ENCODE measurements at regions not wholly inside any gene's neighbourhood (a gene's known extent, or its start where the extent isn't known, plus 50 kb on each side); places are given as distances from the start of the nearest gene placed in this dataset.

- Histone ChIP-seq H3K9me3 (ENCODE audit: control insufficient read depth, low read depth, low read length) (no peaks in the 10 kb centered on the region), H3K4me3 (ENCODE audit: control insufficient read depth in 2 of 3, extremely low read depth in 1 of 3, insufficient read depth in 2 of 3, low read depth in 1 of 3, low read length in 3 of 3) (no peak overlapping the region), H3K79me2 (ENCODE audit: control insufficient read depth, insufficient read depth, low read length) (no peaks in the 10 kb centered on the region), H3K9me1 (ENCODE audit: control insufficient read depth, extremely low read depth, insufficient read depth, low read length) (no peaks in the 10 kb centered on the region), H3K27ac (ENCODE audit: control insufficient read depth, insufficient read depth, low read length) (no peak overlapping the region), H3K27me3 (ENCODE audit: control insufficient read depth, extremely low read depth, insufficient read depth, low read length) (no peaks in the 10 kb centered on the region), H3K9ac (ENCODE audit: control insufficient read depth, extremely low read depth, insufficient read depth, low read length) (no peak overlapping the region), H4K20me1 (ENCODE audit: control insufficient read depth, extremely low read depth, insufficient read depth, low read length) (no peaks in the 10 kb centered on the region), H3K4me2 (ENCODE audit: control insufficient read depth, extremely low read depth, insufficient read depth, low read depth, low read length) (no peak overlapping the region), H2AFZ (ENCODE audit: control insufficient read depth, low read length) (no peak overlapping the region), H3K4me1 (ENCODE audit: control insufficient read depth, extremely low read depth, insufficient read depth, low read length) (no peaks in the 10 kb centered on the region), H3K36me3 (ENCODE audit: control insufficient read depth in 2 of 2, extremely low read depth in 1 of 2, insufficient read depth in 2 of 2, low read length in 2 of 2) (no peaks in the 10 kb centered on the region)
- FAIRE-seq = no peak
- dilution Hi-C loops (cut with MboI; ENCODE audit: extremely low pct_ligation_motif_present, low sequenced_read_pairs) = no loop called here
- TF ChIP-seq CTCF (optimal IDR thresholded peaks at IDR 0.05 in 1 of 3, IDR thresholded peaks at IDR 0.05 in 1 of 3, conservative IDR thresholded peaks at IDR 0.05 in 1 of 3; ENCODE audit: extremely low read depth in 1 of 3, insufficient read depth in 2 of 3, low read length in 3 of 3) (no peak), EZH2 (IDR thresholded peaks at IDR 0.05; ENCODE audit: low read length) (no peak)
- DNase-seq (ENCODE audit: low read depth, low spot score) = no peak
Observed at GRCh38 chr4:16995451-16995850, 97.0 kb upstream of the LDB2 start.

DNA sequence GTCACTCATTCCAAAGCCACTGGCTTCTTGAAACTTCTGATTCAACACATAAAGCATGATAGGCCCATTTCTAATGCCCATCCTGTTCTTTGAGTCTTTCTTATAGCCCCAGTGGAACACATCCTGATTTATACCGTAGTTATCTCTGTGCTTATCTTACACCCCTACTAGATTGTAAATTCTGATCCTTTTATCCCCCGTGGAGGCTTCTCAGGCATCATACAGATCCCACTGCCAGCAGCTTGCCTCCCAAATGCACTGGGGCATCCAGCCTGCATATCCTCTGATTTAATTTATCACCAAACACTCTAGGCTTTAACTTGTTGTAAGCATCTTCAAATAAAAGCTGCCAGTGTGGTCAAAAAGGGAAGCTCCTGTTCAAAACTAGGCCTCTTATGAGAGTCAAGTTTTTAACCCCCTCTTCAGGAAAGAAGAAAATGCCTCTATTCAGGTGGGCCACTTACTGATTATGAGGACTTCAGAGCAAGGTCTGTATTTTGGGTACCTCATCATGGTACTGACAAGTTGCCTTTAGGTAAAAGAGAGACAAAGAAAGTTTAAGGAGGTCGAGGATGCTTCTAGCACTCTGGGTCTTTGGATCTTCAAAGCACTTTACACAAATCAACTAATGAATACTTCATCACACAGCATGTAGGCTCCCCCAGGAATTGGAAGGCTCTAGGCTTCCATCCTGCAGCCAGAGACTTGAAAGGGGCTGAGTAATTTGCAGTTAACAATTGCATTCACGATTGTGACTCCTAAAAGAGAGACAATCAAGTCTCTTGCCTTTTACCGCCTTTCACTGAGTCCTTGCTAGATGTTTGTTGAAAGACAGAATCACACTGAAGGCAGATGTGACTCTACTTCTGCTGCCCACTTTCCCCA is 95.8 kb upstream of the LDB2 start:
- no peaks in the 10 kb centered on the region for H3K27me3 ChIP-seq (ENCODE audit: control insufficient read depth, extremely low read depth, insufficient read depth, low read length)
- no peaks in the 10 kb centered on the region for H3K9me3 ChIP-seq (ENCODE audit: control insufficient read depth, low read depth, low read length)
- H3K4me2 ChIP-seq (ENCODE audit: control insufficient read depth, extremely low read depth, insufficient read depth, low read depth, low read length) = no peak overlapping the region
- FAIRE-seq = no peak
- H3K4me3 ChIP-seq (ENCODE audit: control insufficient read depth in 2 of 3, extremely low read depth in 1 of 3, insufficient read depth in 2 of 3, low read depth in 1 of 3, low read length in 3 of 3) = no peak overlapping the region
- no peaks in the 10 kb centered on the region for H3K36me3 ChIP-seq (ENCODE audit: control insufficient read depth in 2 of 2, extremely low read depth in 1 of 2, insufficient read depth in 2 of 2, low read length in 2 of 2)
- H3K9ac ChIP-seq (ENCODE audit: control insufficient read depth, extremely low read depth, insufficient read depth, low read length) = no peak overlapping the region
- dilution Hi-C loops (cut with MboI; ENCODE audit: extremely low pct_ligation_motif_present, low sequenced_read_pairs) = no loop called here
- H2AFZ ChIP-seq (ENCODE audit: control insufficient read depth, low read length) = no peak overlapping the region
- no peaks in the 10 kb centered on the region for H4K20me1 ChIP-seq (ENCODE audit: control insufficient read depth, extremely low read depth, insufficient read depth, low read length)
- TF ChIP-seq CTCF (optimal IDR thresholded peaks at IDR 0.05 in 1 of 3, IDR thresholded peaks at IDR 0.05 in 1 of 3, conservative IDR thresholded peaks at IDR 0.05 in 1 of 3; ENCODE audit: extremely low read depth in 1 of 3, insufficient read depth in 2 of 3, low read length in 3 of 3) = no peak
- no peak for TF ChIP-seq EZH2 (IDR thresholded peaks at IDR 0.05; ENCODE audit: low read length)
- H3K27ac ChIP-seq (ENCODE audit: control insufficient read depth, insufficient read depth, low read length) = no peak overlapping the region
- no peak for DNase-seq (ENCODE audit: low read depth, low spot score)
- no peaks in the 10 kb centered on the region for H3K4me1 ChIP-seq (ENCODE audit: control insufficient read depth, extremely low read depth, insufficient read depth, low read length)
- H3K79me2 ChIP-seq (ENCODE audit: control insufficient read depth, insufficient read depth, low read length) = no peaks in the 10 kb centered on the region
- H3K9me1 ChIP-seq (ENCODE audit: control insufficient read depth, extremely low read depth, insufficient read depth, low read length) = no peaks in the 10 kb centered on the region

Measured in keratinocyte (primary cell).